Tongue (tissue), 1 donor: ENCODE measurements at regions not wholly inside any gene's neighbourhood (a gene's known extent, or its start where the extent isn't known, plus 50 kb on each side); places are given as distances from the start of the nearest gene placed in this dataset.

ENCODE experiments used
- DNase-seq: peaks from one replicate; pipeline ENCODE4 v3.0.0-alpha.2; 2015

DNA sequence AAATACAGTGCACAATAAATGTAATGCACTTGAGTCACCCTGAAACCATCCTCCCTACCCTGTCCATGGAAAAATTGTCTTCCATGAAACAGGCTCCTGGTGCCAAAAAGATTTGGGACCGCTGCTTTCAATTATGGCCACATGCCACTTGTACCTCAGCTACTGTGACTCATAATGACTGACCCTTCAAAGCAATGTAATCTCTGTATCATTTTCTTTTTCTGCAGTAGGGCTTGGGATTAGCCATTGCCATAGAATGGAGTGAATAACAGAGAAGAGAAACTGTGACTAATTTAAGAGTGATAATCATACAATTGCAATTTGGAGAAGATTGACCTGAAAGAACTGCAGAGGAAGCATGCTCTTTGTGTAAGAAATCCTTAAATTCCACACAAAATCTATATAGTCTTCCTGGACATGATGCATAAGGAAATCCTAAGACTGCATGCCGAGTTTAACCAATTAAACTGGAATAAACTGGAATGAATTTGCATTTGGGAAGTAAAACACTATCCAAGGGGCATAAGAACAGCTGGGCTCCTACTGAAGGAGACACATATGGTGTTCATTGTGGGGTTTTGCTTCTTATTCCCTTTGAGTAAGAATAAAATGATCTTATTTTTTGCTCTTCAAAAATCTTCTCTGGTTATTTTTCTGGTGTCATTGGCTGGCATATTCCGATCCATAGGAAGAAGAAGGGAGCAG lies 59.5 kb upstream of the SLC7A1 start:
- peak; percentile 58 for DNase-seq

DNA sequence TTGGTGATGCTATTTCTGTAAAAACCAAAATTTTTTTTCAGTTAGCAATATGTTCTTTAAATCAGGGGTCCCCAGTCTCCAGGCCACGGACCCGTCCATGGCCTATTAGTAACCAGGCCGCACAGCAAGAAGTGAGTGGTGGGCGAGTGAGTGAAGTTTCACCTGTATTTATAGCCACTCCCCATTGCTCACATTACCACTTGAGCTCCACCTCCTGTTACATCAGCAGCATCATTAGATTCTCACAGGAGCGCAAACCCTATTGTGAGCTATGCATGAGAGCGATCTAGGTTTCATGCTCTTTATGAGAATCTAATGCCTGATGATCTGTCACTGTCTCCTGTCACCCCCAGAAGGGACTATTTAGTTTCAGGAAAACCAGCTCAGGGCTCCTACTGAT lies 58.9 kb upstream of the SLC7A1 start:
- no peak for DNase-seq

DNA sequence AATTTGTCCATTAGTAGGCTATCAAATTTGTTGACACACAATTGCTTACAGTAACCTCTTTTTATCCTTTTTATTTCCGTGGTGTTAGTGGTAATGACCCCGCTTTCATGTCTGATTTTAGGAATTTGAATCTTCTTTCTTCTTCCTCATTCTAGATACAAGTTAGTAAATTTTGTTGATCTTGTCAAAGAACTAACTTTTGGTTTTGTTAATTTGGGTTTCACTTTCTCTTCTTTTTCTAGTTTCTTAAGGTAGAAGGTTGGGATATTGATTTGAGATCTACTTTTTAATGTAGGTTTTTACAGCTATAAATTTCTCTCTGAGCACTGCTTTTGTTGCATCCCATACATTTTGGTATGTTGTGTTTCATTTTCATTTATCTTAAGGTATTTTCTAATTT lies 53.3 kb upstream of the SLC7A1 start:
- no peak for DNase-seq
